Stimulated activated CD4-positive, alpha-beta T cell treated with anti-CD3 and anti-CD28 coated beads, Interleukin-15, amount 100 ng/mL, for 24 hours (primary cell): ENCODE measurements at regions not wholly inside any gene's neighbourhood (a gene's known extent, or its start where the extent isn't known, plus 50 kb on each side); places are given as distances from the start of the nearest gene placed in this dataset.
"Not testable (repeated sequence)": the region's sequence is repeated elsewhere in the genome, so short reads cannot be mapped to it uniquely, and the experiment has no call there.

Source experiments
- DNase-seq: peaks from one replicate; pipeline ENCODE4 v3.0.0-alpha.2; 2020

DNA sequence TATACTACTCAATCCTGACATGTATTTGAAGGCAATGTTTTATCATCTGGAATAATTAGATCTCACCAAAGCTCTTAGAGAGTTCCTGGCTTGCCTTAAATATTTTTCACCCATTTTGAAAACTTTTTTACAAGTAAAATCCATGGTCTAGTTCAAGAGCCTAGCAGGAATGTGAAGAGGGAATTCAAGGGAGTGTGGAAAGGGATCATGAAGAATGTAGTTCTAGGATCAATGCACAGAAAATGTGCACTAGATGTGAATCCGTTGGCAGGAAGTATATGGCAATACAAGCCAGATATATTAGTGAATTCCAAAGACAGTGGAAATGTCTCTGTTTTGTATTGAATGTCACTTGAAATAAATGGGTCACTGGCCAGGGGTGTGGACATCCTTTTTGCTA, 167.9 kb upstream of the MOCS2 start:
- DNase-seq = no peak

DNA sequence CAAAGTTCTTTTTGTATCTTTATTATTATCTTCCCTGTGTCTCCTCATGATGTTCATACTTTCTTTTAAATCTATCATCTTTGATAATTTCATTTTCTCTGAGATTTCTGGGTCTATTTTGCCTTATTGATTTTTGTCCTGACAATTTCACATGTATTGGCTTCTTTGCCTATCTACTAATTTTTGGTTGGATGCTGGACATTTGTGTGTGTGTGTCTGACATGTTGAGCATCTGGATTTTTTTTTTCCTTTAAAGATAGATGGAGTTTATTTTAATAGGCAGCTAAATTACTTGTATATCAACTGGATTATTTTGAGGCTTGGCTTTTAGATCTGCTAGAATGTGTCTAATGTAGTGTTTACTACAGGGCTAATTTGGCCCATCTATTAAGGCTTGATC, 178.0 kb upstream of the MOCS2 start:
- no peak for DNase-seq

DNA sequence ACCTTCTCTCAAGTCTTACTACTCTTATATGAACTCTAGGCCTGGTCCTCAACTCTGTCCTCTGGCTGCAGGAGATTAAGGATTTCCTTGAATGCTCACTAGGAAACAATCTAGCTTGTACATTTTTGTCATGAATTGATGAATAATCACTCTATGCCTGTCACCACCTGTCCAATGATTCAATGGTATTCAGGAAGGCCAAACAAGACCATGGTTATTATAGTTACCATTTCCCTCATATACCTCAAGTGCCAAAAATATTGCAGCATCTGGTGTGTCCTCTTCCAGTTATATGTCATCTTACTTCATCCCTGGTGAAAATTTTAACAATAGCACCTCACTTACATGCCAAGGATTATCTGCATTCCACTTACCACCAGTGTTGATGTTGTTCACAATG, 179.0 kb upstream of the MOCS2 start:
- DNase-seq = no peak

DNA sequence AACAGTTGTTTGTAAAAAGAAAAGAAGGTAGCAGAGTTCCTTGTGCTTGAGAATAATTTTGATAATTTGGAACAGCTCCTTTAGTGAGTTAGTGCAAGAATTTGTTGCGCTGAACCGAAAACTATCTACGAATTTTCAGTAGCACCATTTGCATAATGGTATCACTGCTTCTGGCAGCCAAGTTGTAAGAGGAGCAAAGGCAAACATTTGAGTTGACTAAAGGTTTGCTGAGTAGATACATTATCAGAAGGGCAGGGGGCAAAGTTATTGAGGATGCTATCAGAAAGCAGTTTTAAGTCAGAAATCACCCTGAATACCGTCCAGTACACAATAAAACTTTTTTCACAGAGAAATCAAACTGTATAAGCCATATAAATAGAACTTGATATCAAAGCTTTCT, 181.5 kb upstream of the MOCS2 start:
- DNase-seq = no peak

DNA sequence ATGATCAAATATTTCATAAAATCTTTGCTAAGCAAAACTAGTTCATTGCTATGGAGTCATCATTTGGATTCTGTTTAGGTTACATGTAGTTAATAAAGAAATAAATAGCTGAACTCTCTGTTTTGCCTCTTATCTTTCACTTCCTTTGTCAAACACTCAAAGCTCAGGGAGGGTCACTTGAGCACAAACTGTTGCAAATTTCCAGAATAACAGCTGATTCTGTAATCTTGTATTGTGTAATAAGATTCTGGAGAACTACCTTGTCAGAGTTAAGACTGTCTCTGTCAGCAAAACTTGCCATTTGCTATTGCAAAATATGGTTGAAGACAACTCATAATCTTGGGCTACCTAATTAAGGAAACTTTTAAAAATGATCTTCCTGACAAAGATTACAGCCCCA, 182.0 kb upstream of the MOCS2 start:
- DNase-seq = no peak

DNA sequence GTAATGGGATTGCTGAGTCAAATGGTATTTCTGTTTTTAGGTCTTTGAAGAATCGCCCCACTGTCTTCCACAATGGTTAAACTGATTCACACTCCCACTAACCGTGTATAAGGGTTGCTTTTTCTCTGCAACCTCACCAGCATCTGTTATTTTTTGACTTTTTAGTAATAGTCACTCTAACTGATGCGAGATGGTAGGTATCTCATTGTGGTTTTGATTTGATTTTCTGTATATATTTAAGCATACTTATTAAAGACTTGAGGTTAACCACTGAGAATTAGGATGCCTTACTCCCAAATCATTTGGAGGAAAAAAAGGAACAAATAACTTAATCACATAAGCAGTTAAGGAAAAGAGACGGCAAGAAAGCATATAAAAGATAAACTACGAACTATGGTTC, 181.6 kb upstream of the FST start:
- DNase-seq = no peak

DNA sequence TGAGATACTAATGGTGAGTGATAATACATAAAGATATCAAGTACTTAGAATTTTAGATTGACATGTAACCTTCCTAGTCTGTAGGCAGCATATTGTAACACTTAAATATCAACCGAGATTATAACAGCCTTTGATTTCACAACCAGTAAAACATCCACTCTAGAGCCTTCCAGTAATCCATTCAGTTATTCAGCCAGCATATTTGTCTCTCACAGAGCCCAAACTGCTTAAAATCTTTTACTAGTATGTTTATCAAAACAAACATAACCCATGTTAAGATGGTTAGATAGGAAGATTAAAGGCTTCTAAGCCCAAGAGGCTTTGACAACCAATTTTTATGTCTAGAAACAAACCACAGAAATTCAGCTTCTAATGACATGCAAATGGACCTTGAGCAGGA, 177.9 kb upstream of the FST start:
- no peak for DNase-seq

DNA sequence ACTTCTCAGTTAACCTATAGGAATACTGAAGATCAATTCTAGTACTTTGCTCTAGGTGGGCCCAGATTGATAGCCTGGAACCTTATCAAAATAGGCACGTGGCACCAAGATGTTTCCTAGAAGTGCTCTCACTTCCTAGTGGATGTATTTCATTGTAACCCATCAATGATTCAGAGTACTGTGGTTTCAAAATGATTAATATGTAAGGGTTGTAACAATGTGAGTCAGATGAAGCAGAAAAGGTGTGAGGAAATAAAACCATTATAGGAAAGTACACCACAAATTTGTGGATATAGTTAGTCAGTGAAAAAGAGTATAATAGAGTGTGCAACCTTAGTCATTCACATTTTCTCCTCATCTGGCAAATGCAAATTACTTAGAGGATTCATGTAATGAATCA, 177.3 kb upstream of the FST start:
- peak; percentile 15 for DNase-seq

DNA sequence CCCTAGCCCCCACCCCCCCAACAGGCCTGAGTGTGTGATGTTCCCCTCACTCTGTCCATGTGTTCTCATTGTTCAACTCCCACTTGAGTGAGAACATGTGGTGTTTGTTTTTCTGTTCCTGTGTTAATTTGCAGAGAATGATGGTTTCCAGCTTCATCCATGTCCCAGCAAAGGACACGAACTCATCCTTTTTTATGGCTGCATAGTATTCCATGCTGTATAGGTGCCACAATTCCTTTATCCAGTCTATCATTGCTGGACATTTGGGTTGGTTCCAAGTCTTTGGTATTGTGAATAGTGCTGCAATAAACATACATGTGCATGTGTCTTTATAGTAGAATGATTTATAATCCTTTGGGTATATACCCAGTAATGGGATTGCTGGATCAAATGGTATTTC, 175.1 kb upstream of the FST start:
- DNase-seq = not testable (repeated sequence)

DNA sequence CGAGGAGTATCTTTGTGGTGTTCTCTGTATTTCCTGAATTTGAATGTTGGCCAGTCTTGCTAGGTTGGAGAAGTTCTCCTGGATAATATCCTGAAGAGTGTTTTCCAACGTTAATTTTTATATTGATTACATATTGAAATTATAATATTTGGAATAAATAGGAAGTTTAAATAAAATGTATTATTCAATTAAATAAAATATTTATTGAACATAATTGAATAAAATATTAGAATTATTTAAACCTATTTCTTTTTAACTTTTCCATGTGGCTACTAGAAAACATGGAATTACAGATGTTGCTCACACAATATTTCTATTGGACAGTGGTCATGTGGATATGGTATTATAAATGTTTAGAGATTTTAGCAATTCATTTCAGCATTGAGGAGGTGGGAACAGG, 170.8 kb upstream of the FST start:
- no peak for DNase-seq

DNA sequence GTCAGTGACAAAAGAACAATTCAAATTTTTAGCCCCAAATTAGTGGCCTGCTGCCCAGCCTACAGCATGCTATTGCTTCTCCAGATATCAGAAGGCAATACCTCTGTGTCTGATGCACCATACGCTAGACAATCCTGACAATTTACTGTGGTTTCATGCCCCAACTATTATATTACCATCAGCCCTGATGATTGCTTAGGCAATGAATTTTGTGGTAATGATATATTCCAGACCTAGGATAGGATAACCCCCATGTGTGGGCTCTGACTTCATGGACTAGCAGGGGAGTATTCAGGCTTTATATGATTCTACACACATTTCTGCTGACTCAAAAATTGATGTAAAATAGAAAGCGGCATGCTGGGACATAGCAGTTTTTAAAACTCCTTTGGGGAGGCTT, 168.7 kb upstream of the FST start:
- no peak for DNase-seq

DNA sequence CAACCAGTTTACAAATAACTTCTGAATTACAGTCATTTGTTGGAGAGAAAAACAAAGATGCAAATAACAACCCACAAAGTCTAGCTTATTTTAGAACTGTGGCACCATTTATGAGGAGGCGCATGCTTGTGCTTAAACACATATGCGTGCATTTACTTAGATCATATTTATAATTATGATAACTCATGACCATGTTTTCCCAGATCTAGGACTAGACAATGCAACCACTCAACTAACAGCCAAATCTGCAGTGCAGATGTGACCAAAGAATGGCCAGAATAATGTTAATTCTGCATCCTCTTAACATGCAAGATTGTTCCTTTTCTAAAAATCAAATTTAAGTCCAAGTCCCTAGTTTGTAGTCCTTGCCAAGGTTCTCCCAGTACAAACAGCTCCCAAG, 167.3 kb upstream of the FST start:
- no peak for DNase-seq

DNA sequence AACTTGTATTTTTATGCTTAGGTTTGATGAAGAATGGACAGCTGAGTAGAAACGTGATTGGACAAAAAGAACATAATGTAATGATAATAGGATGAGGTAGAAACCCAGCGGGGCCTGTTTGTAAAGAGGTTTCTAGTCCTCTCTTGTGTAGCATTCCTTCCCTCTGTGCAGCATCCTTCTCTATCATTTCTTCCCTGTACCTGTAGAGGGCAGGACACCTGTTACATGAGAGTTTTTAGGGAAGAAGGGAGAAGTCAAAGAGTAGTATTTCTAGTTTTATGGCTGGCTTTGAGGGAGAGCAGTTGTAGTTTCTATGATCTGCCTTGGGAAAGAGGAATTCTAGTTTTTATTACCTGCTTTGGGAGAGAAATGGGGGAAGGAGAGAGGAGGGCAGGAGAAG, 162.1 kb upstream of the FST start:
- DNase-seq = no peak

DNA sequence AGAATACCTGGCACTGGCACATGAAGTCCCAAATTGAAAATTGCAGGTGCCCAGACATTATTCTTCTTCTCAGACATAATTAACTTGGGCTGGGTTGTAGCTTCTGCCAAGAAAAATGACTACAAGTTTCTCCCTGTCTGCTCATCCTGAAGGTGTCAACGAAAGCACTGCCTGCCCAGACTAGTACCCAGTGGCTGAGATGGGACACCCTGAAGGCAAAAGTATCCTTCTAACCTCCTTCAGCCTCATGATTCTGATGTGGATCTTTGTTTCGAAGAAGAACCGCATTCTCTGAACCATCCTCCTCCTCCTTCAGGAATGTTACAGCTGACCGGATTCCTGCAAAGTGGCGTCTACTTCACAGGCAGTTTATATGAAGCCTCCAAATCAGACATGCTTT, 161.1 kb upstream of the FST start:
- DNase-seq = no peak

DNA sequence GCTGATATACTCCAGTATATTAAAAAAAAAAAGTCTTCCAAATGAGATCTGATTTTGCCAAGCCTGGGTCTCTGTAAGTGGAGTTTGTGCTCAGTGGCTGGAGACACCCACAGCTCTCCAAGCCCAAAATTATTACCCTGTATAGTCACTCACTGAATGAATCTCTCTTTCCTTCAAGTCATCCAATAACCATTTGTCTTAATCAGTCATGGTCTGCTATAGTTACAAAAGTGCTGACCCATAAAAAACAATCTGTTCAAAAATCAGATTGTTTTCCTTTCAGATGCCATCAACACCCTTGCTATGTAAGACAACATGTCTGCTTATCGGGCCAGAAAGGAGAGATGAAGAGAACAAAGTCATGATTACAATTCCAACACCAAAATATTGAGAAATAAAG, 159.4 kb upstream of the FST start:
- no peak for DNase-seq

DNA sequence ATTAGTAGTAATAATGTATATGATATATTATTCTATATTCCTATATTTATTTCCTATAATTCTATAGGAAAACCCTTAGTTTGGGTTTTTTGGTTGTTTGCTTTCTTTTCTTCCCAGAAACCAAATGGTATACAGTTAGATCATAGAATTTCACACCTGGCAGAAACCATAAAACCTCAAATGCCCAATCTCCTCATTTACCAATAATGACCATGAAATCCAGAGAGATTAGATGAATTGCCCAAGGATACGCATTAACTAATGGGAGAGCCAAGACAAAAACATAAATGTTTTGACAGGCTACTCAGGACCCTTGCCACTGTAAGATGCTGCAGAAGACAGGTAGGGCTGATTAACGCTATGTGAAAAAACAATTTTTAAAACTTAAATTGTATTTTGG, 158.7 kb upstream of the FST start:
- no peak for DNase-seq

DNA sequence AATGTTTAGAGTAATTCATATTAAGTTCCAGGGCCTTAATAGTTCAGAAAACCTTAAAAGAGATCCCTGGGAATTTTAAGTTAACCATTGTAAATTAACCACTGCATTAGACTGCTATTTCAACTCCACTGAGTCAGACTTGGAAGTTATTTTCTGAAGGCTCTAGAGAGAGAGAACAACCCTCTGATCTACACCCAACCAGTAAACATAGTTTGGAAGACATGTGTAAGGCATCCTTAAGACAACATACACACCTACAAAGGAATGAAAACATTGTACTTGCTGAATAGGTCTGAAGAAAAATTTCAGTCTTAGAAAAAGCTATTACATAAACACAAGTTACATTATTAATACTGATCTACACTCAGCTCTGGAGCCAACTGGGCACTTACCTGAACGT, 158.2 kb upstream of the FST start:
- DNase-seq = no peak

DNA sequence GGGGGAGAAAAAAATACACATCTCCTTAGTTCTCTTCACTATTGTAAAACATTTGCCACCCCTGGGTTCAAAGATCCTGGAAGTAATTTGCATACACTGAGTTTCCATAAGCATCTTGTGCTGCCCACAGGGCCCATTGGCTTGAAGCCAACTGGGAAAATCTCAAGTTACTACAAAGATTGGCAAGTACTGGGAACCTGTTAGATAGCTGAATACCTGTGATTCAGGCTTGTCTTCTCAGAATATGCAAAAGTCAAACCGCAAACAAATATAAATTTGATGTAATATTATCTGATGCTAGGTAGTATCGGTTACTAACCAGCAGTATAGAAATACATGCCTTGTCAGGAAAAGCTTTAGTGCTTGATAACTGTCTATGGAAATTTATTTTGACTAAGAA, 156.9 kb upstream of the FST start:
- DNase-seq = no peak

DNA sequence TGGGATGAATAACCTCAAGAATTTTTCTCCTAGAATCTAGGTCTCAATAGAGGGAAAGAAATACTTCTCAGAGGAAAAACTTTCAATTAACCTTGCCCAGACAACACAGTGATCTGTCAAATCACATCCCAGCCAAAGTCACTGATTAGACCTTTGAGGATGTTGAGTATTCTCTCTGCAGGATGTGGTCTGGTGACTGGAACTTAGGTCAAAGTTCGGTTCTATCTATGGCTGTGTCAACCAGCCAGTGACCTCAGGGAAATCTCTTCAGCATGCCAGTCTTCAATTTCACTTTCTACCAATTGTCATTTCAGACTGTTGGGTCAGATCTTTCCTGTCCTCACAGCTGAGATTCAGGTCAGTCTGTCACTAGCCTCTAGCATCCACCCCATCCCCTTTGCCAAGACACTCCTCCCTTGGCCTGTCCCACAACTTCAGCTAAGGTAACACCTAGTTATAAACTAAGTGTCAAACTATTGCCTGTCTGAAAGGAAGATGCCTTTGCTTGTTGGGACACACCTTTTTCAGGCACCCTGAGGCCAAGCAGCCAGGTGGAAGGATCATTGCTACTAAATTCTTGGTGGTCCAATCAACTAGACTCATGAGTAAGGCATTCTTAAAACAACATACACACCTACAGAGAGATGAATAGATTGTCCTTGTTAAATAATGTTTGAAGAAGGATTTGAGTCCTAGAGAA, 156.3 kb upstream of the FST start:
- no peak for DNase-seq

DNA sequence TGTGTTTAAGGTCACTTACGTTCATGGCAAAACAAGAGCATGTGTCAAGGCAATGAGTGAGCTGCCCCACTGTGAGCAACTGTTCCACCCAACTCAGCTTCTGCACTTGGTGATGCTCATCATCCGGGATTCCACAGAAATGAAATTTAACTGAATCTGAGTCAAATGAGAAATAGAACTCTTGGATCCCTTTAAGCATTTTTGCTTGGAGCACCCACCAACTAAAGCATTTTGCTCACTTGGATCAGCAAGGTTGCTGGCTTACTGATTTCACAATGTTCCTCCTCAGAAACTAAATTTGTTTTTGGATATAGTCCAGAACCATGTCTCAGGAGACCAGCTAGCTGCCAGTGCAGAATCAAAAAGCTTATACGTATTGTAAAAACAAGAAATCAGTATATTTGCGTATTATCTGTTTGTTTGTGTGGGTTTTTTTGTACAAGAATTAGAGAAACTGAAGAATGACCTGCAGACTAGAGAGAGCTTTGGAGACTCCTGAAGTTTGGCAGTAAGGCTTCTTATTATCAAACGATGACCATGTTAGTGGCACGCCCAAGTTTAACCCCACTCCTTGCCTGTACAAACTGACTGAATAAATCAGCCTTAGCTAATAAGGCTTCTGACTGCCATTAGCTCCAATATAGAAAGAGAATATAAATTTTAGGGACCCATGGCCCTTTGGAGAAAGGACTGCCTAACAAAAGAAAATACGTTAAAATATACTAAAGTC, 153.8 kb upstream of the FST start:
- no peak for DNase-seq

DNA sequence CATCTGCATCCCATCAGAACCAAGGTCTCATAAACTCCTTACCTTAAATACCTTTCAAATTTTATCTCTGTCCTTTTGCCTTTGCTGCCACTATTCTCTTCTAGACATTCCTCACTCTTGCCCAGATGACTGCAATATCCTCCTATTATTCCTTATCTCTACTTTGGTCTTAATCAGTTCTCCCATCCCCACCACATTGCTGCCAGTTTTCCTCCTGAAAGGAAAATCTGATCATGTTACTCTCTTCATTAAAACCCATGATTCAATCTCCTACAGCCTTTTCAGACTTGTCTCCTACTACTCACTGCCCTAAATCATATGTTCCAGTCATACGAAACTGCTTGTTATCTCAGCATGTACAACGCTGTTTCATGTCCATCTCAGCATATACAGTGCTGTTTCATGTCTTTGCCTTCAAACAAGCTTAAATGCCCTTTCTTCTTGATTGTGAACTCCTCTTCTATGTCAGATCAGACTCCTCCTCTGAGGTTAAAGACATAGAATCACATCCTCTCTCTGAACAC, 152.6 kb upstream of the FST start:
- DNase-seq = no peak

DNA sequence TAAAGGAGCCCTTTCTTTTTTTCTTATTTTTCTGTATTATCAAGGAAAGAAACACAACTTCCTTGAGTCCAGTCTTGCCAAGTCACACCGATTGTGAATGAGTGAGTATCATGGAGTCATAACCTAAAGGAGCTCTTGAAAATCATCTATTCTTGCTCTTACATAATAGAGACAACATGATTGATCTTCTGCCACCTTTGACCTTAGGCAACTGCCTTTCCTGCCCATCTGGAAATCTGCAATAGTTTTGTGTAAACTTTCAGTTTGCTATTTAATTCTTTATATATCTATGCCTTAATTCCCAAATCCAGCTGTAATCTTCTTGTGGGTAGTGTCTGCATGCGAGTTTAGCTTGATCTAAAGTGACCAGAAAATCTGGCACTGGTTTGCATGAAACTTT, 149.9 kb upstream of the FST start:
- no peak for DNase-seq

DNA sequence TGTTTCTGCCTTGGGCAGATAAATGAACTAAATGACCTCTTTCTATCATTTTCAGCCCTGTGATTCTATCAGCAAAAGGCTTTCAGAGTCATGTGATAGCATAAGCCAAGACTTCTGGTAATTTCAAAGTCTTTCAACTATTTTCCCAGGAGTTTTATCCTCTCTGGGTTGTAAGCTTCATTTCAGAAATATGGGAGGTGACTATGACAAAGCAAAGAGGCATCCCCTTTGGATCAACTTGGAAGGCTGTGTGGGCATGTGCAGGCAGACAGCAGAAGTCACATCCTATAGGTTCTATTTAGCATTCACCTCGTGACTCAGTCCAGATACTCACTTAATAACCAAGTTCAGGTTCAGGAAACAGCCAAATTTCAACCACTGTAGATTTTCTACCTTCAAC, 149.0 kb upstream of the FST start:
- DNase-seq = no peak

DNA sequence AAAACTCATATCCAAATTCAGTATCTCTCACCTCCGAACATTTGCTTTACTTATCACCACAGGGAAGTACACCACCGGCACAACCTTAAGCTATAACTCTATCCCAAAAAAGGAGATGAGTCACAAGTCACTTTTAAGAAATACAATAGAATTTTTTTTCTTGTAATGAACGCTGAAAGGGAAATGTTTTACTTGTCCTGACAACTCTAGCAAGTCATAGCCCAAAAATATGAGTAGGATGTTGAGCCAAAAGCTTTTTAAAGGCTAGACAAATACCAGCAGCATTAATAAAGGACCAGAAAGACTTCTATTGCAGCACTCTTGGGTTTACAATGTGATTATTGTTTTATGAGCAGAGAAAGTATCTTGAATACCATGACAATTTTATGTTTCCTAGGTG, 147.3 kb upstream of the FST start:
- DNase-seq = no peak

DNA sequence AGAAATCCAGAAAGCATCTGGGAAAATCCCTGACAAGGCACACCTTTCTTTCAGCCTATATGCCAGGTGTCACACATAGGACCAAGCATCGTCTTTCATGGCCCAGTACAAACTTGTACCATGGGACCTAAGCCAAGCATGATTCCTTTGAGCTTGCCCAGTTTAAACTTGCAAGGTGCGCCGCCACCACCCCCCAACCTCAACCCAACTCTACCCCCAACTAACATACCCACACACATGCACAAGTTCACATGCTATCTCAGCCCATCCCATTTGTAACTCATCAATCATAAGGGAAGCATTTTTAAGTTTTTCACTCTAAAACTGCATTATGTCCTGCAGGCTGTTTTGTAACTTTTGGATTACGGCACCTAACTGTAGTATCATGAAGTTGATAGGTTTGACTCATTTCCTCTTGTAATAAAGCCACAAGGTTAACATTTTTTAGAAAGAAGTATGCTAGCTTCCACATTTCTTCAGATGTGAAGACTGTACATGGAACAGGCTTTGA, 145.9 kb upstream of the FST start:
- DNase-seq = no peak
